Endothelial cell of umbilical vein (primary cell): ENCODE measurements at regions not wholly inside any gene's neighbourhood (a gene's known extent, or its start where the extent isn't known, plus 50 kb on each side); places are given as distances from the start of the nearest gene placed in this dataset.

Experiments
- BruUV-seq: library from RNA; stranded (reverse); fragments of 400-500 nt; replicated peaks from 2 replicates; lab custom pipeline; 2021; lab: Mats Ljungman, UMichigan
- CTCF ChIA-PET: fragments of 300-600, 350-600 bp; sonication (Branson Sonifier 250); formaldehyde crosslinking; loops from one replicate; lab custom pipeline; 2021; ENCODE audit warnings: antibody characterized with exemption, inconsistent platforms; lab: Charles Lee
- POLR2A ChIA-PET: fragments of 300-600, 350-600 bp; sonication (Branson Sonifier 250); formaldehyde crosslinking; loops from one replicate; lab custom pipeline; 2021; ENCODE audit warnings: antibody characterized with exemption, inconsistent platforms; lab: Charles Lee
- DNase-seq: peaks from one replicate; pipeline ENCODE4 v3.0.0-alpha.2; 2011; ENCODE audit warnings: low read depth, low spot score
- FAIRE-seq: peaks from 2 replicates; lab custom pipeline; 2011; peaks lifted over from hg19 to GRCh38; lab: Jason Lieb, UNC
- H2AFZ ChIP-seq: 2 replicates; pipeline ENCODE4 v1.6.0; 2012; ENCODE audit warnings: low read depth, low read length, control low read depth, inconsistent platforms
- H3K27ac ChIP-seq: 2 replicates; pipeline ENCODE4 v1.5.1; 2011; ENCODE audit warnings: low read depth, mild to moderate bottlenecking, control low read depth, low read length, moderate library complexity; ENCODE audit not compliant: insufficient read depth
- H3K27me3 ChIP-seq, 2 experiments: 2 replicates each; pipeline versions ENCODE4 v1.6.0 to v1.6.1; 2011; ENCODE audit warnings: low read length in 2 of 2, mixed read lengths in 1 of 2; ENCODE audit not compliant: control insufficient read depth in 2 of 2, insufficient read depth in 2 of 2
- H3K36me3 ChIP-seq, 2 experiments: 2 replicates in 1 of 2; 3 replicates in 1 of 2; pipeline ENCODE4 v1.5.1; 2011; ENCODE audit warnings: low read length in 2 of 2, mild to moderate bottlenecking in 1 of 2, moderate library complexity in 1 of 2; ENCODE audit not compliant: control insufficient read depth in 2 of 2, insufficient read depth in 2 of 2; ENCODE audit errors: extremely low read depth in 1 of 2
- H3K4me1 ChIP-seq: 3 replicates; pipeline ENCODE4 v1.5.1; 2011; ENCODE audit warnings: mild to moderate bottlenecking, low read length; ENCODE audit not compliant: control insufficient read depth, insufficient read depth; ENCODE audit errors: extremely low read depth
- H3K4me2 ChIP-seq: 2 replicates; pipeline ENCODE4 v1.6.1; 2011; ENCODE audit warnings: low read length, control low read depth, mixed read lengths; ENCODE audit not compliant: insufficient read depth
- H3K4me3 ChIP-seq, 3 experiments: fragments of 200-600 bp in 1 of 3; sonication (generic), shearing (Covaris generic) in 1 of 3; replicated peaks in 1 of 3; 2 replicates each; pipeline ENCODE4 v1.5.1; 2011 to 2016; ENCODE audit warnings: control low read depth in 3 of 3, low read length in 3 of 3, mild to moderate bottlenecking in 2 of 3, inconsistent platforms in 1 of 3, low read depth in 1 of 3, moderate library complexity in 1 of 3; ENCODE audit not compliant: insufficient read depth in 1 of 3
- H3K79me2 ChIP-seq: 2 replicates; pipeline ENCODE4 v1.6.0; 2012; ENCODE audit warnings: low read length, inconsistent platforms; ENCODE audit not compliant: control insufficient read depth, insufficient read depth
- H3K9ac ChIP-seq: replicated peaks from 2 replicates; pipeline ENCODE3; 2011; ENCODE audit warnings: low read length, control low read depth; ENCODE audit not compliant: insufficient read depth; ENCODE audit errors: extremely low read depth
- H3K9me1 ChIP-seq: replicated peaks from 3 replicates; pipeline ENCODE4 v1.6.0; 2011; ENCODE audit warnings: mild to moderate bottlenecking, low read length; ENCODE audit not compliant: control insufficient read depth, insufficient read depth; ENCODE audit errors: extremely low read depth
- H3K9me3 ChIP-seq: replicated peaks from 2 replicates; pipeline ENCODE4 v1.5.1; 2012; ENCODE audit warnings: low read length, inconsistent platforms; ENCODE audit not compliant: control insufficient read depth, insufficient read depth
- H4K20me1 ChIP-seq: replicated peaks from 2 replicates; pipeline ENCODE3; 2011; ENCODE audit warnings: mild to moderate bottlenecking, low read length; ENCODE audit not compliant: control insufficient read depth, insufficient read depth; ENCODE audit errors: extremely low read depth
- CTCF ChIP-seq, 2 donors: IDR thresholded peaks; 1 replicate in 1 of 2; 2 replicates in 1 of 2; pipeline ENCODE4 v1.5.1; 2011; ENCODE audit warnings: low read length in 2 of 2, mild to moderate bottlenecking in 2 of 2, moderate library complexity in 2 of 2, control low read depth in 1 of 2, inconsistent platforms in 1 of 2, low read depth in 1 of 2; ENCODE audit not compliant: insufficient read depth in 1 of 2; ENCODE audit errors: extremely low read depth in 1 of 2
- EZH2 ChIP-seq: IDR thresholded peaks from 2 replicates; pipeline ENCODE4 v1.6.1; 2012; ENCODE audit warnings: borderline replicate concordance, low read depth, mild to moderate bottlenecking, moderate library complexity, low read length, inconsistent platforms; ENCODE audit not compliant: severe bottlenecking
- FOS ChIP-seq: IDR thresholded peaks from 2 replicates; pipeline ENCODE4 v1.6.1; 2011; ENCODE audit warnings: mild to moderate bottlenecking, low read length, moderate library complexity, borderline replicate concordance; ENCODE audit not compliant: insufficient read depth
- GATA2 ChIP-seq: IDR thresholded peaks from 2 replicates; pipeline ENCODE4 v1.7.0; 2011; ENCODE audit warnings: low read depth, mild to moderate bottlenecking, moderate library complexity, mixed read lengths, low read length; ENCODE audit not compliant: insufficient read length, insufficient read depth
- JUN ChIP-seq: IDR thresholded peaks from 2 replicates; pipeline ENCODE4 v1.6.1; 2011; ENCODE audit warnings: borderline replicate concordance, low read depth; ENCODE audit not compliant: insufficient read length, insufficient read depth
- MYC ChIP-seq: IDR thresholded peaks from one replicate; pipeline ENCODE4 v1.6.1; 2011; ENCODE audit warnings: mild to moderate bottlenecking, low read depth, low read length
- POLR2A ChIP-seq: IDR thresholded peaks from 2 replicates; pipeline ENCODE4 v1.6.1; 2012; ENCODE audit warnings: low read depth, mild to moderate bottlenecking, control low read depth, low read length
- POLR2AphosphoS5 ChIP-seq: IDR thresholded peaks from 2 replicates; pipeline ENCODE4 v1.6.1; 2012; ENCODE audit warnings: low read depth, mild to moderate bottlenecking, control low read depth, low read length, moderate library complexity; ENCODE audit not compliant: insufficient read depth
- dilution Hi-C: fragments of 300-500 bp; cut with MboI; formaldehyde crosslinking; loops from one replicate; pipeline ENCODE4 v1.15.0; 2019; ENCODE audit warnings: low sequenced_read_pairs; ENCODE audit not compliant: extremely low pct_ligation_motif_present
- intact Hi-C: fragments of 100-400 bp; cut with micrococcal nuclease; formaldehyde crosslinking; loops from one replicate; pipeline ENCODE4 v1.10.0; 2022

GRCh38 chr1:25118546-25118945 is 113.8 kb downstream of the SYF2 start:
- TF ChIP-seq FOS (no peak), CTCF (IDR thresholded peaks at IDR 0.05; ENCODE audit: extremely low read depth in 1 of 2, insufficient read depth in 1 of 2, low read depth in 1 of 2, low read length in 2 of 2) (no peak), EZH2 (no peak), JUN (no peak), GATA2 (no peak), POLR2AphosphoS5 (no peak), POLR2A (no peak), MYC (no peak)
- intact Hi-C loops: no loop called here

More at GRCh38 chr1:25118546-25118945, 113.8 kb downstream of the SYF2 start:
- dilution Hi-C loops: no loop called here
- Histone ChIP-seq H3K27me3 (no peaks in the 10 kb centered on the region), H3K4me3 (no peak overlapping the region), H3K9me3 (no peaks in the 10 kb centered on the region), H3K27ac (no peak overlapping the region), H3K4me1 (no peaks in the 10 kb centered on the region), H2AFZ (no peak overlapping the region), H3K9me1 (no peaks in the 10 kb centered on the region), H3K9ac (no peak overlapping the region), H3K79me2 (no peaks in the 10 kb centered on the region), H4K20me1 (no peaks in the 10 kb centered on the region), H3K4me2 (no peak overlapping the region), H3K36me3 (no peaks in the 10 kb centered on the region)
- DNase-seq (no peak), FAIRE-seq (no peak)
- ChIA-PET POLR2A (no interaction called here), CTCF (no interaction called here)
- BruUV-seq: no TSS peak
